ENCODE measurements at regions not wholly inside any gene's neighbourhood (a gene's known extent, or its start where the extent isn't known, plus 50 kb on each side); places are given as distances from the start of the nearest gene placed in this dataset.

GRCh38 chr16:10300905-10301304 lies 85.0 kb upstream of the ATF7IP2 start:
- no peak for TF ChIP-seq SUZ12 (IDR thresholded peaks at IDR 0.05; ENCODE audit: extremely low read depth, insufficient read depth, insufficient read length)
- TF ChIP-seq YY1 (IDR thresholded peaks at IDR 0.05; ENCODE audit: insufficient read depth, insufficient read length): no peak
- no peak for TF ChIP-seq ZNF274 (IDR thresholded peaks at IDR 0.05; ENCODE audit: low read depth, low read length)

Measured in NT2/D1 (cell line).